ENCODE measurements at regions not wholly inside any gene's neighbourhood (a gene's known extent, or its start where the extent isn't known, plus 50 kb on each side); places are given as distances from the start of the nearest gene placed in this dataset.

DNA sequence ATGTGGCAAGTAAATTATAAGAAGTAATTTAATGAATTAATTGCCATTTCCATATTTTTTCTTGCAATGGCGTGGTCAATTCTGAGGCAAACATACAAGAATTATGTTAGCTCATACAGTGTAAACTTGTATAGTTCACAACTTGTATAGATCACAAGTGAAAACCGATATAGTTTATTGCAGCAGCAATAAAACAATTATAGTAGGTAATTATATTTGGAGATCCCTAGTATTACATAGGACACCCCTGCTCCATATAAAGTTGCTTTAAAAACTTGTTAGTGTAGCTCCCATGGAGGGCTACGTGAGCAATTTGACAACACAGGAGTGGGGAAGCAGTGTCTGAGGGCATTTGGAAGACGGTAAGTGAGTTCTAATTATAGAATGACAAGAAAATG lies 288.2 kb downstream of the SOCS6 start:
- TF ChIP-seq, protein P1, sequence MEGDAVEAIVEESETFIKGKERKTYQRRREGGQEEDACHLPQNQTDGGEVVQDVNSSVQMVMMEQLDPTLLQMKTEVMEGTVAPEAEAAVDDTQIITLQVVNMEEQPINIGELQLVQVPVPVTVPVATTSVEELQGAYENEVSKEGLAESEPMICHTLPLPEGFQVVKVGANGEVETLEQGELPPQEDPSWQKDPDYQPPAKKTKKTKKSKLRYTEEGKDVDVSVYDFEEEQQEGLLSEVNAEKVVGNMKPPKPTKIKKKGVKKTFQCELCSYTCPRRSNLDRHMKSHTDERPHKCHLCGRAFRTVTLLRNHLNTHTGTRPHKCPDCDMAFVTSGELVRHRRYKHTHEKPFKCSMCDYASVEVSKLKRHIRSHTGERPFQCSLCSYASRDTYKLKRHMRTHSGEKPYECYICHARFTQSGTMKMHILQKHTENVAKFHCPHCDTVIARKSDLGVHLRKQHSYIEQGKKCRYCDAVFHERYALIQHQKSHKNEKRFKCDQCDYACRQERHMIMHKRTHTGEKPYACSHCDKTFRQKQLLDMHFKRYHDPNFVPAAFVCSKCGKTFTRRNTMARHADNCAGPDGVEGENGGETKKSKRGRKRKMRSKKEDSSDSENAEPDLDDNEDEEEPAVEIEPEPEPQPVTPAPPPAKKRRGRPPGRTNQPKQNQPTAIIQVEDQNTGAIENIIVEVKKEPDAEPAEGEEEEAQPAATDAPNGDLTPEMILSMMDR (IDR thresholded peaks at IDR 0.05) = no peak

GRCh38 chr18:70576276-70577022 lies 287.6 kb downstream of the SOCS6 start:
- TF ChIP-seq, protein P1 (IDR thresholded peaks at IDR 0.05) = no peak

- TF ChIP-seq, protein P1 (IDR thresholded peaks at IDR 0.05) = no peak
Measured at GRCh38 chr18:70559446-70559845, 270.6 kb downstream of the SOCS6 start.

- TF ChIP-seq, protein P1 (IDR thresholded peaks at IDR 0.05) = no peak
Measured at GRCh38 chr18:70558371-70558770, 269.5 kb downstream of the SOCS6 start.

- TF ChIP-seq, protein P1 (IDR thresholded peaks at IDR 0.05) = no peak
Measured at GRCh38 chr18:70554854-70555445, 266.1 kb downstream of the SOCS6 start.

- TF ChIP-seq, protein P1 (IDR thresholded peaks at IDR 0.05) = no peak
Measured at GRCh38 chr18:70553936-70554260, 265.1 kb downstream of the SOCS6 start.

DNA sequence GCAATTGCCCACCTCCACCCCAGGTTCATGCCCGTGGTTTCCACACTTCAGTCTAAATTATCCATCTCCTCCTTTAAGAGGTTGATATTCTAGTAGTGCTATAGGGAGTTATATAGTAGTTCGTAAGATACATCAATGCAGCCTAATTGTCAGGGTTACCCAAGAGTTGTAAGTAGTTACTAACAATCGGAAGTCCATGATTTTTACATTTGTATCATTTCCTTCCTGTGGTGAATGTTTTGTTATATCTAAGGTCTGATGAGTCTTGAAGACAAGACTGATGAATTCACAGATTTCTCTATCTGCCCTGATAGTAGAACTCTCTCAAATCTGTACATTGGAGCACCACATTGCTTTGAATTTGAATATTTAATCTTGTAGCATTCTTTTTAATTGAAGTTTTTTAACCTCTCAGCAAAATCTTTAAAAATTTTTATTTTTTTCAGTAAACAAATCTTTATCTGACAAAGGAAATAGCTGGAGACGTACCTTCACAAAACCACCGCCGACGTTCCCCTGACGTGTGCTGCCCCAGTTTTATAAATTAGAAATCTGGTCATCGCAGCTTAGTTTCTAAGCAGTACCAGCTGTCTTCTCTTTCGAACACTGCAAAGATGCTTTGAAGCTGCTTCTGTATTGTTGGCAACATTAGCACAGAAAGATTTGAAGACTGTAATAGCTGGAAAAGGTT lies 264.5 kb downstream of the SOCS6 start:
- TF ChIP-seq, protein P1 (IDR thresholded peaks at IDR 0.05) = no peak
